Astrocyte (in vitro differentiated cells and primary cell): ENCODE measurements at regions not wholly inside any gene's neighbourhood (a gene's known extent, or its start where the extent isn't known, plus 50 kb on each side); places are given as distances from the start of the nearest gene placed in this dataset.

Experiments used
- CTCF ChIP-seq: IDR thresholded peaks from 2 replicates; pipeline ENCODE4 v1.5.1; 2011; ENCODE audit warnings: low read depth, mild to moderate bottlenecking, inconsistent platforms, low read length, moderate library complexity; ENCODE audit not compliant: insufficient read depth
- EZH2 ChIP-seq: IDR thresholded peaks from 2 replicates; pipeline ENCODE4 v1.6.1; 2012; ENCODE audit warnings: mild to moderate bottlenecking, low read length, inconsistent platforms; ENCODE audit not compliant: insufficient read depth

GRCh38 chr13:44263751-44264620 is 109.6 kb upstream of the SERP2 start:
- TF ChIP-seq CTCF (no peak), EZH2 (no peak)
